ENCODE measurements at regions not wholly inside any gene's neighbourhood (a gene's known extent, or its start where the extent isn't known, plus 50 kb on each side); places are given as distances from the start of the nearest gene placed in this dataset.

- H3K9me3 ChIP-seq (ENCODE audit: severe bottlenecking) = no peaks in the 10 kb centered on the region
- no peak for DNase-seq
- no peak overlapping the region for H3K4me3 ChIP-seq (ENCODE audit: low read depth, low read length)
- H3K36me3 ChIP-seq = no peaks in the 10 kb centered on the region
- TF ChIP-seq CTCF (IDR thresholded peaks at IDR 0.05; ENCODE audit: low read depth, low read length) = no peak
- H3K27ac ChIP-seq = no peak overlapping the region
- peaks cover 3% of the 10 kb centered on the region for H3K27me3 ChIP-seq (ENCODE audit: insufficient read depth, low read depth, severe bottlenecking)
These were observed 653.8 kb downstream of the NPHP4 start for GRCh38 chr1:5338466-5338865.

- Histone ChIP-seq H3K4me3 (ENCODE audit: low read depth, low read length) (no peak overlapping the region), H3K27me3 (ENCODE audit: insufficient read depth, low read depth, severe bottlenecking) (peaks cover 5% of the 10 kb centered on the region), H3K36me3 (no peaks in the 10 kb centered on the region), H3K9me3 (ENCODE audit: severe bottlenecking) (no peaks in the 10 kb centered on the region), H3K27ac (no peak overlapping the region)
- DNase-seq = no peak
- TF ChIP-seq CTCF (IDR thresholded peaks at IDR 0.05; ENCODE audit: low read depth, low read length) = no peak
These were observed 658.9 kb downstream of the NPHP4 start for GRCh38 chr1:5333291-5333690.

DNA sequence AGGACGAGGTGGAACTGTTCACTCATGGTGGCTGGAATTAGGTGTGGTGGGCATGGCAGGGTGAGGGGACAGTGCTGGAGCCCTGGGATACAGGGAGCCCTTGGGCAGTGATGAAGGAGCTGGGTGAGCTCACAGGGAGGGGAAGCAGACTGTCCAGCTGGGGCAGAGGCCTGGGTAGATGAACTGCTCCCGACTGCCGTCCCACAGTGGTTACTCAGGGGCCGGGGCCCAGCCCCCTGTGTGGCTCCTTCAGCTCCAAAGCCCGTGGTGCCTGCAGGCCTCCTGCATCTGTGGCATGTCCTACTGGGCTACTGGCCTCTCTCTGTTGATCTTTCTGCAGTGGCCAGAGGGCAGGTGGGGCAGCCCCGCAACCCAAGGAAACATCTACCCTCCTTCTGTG, 661.1 kb downstream of the NPHP4 start:
- no peak for TF ChIP-seq CTCF (IDR thresholded peaks at IDR 0.05; ENCODE audit: low read depth, low read length)

DNA sequence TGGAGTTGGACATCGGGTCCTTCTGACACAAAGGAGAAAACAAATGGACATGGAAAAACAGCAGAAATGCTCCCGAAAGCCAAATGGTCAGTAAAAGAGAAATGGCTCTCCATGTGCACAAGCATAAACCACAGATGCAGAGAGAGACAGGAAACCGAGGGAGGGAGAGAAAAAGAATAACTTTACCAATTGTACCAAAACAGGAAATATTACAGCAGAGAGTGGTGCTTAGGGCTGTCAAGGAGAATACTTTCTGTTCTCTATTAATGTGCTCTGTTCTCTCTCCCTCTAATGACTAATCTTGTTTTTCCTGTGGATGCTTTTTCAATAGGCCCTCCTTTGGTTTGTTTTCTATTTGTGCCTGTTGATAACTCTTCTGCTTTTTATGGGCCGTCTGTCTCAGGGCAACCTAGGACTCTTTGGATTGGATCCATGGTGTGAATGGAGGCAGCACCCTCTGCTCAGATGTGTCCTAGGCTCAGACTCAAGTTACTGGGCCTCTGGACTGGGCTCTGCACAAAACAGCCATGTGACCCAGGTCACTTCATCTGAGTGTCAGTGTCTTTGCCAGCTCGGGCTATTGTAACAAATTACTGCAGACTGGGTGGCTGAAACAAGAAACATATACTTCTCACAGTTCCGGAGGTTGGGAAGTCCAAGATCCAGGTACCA, 663.0 kb downstream of the NPHP4 start:
- H3K36me3 ChIP-seq = no peaks in the 10 kb centered on the region
- DNase-seq = no peak
- H3K4me3 ChIP-seq (ENCODE audit: low read depth, low read length) = no peak overlapping the region
- H3K27ac ChIP-seq = no peak overlapping the region
- H3K27me3 ChIP-seq (ENCODE audit: insufficient read depth, low read depth, severe bottlenecking) = peaks cover 11% of the 10 kb centered on the region
- no peak for TF ChIP-seq CTCF (IDR thresholded peaks at IDR 0.05; ENCODE audit: low read depth, low read length)
- peaks cover 10% of the 10 kb centered on the region for H3K9me3 ChIP-seq (ENCODE audit: severe bottlenecking)

More for the DNA sequence above, 661.1 kb downstream of the NPHP4 start:
- Histone ChIP-seq H3K27me3 (ENCODE audit: insufficient read depth, low read depth, severe bottlenecking) (peaks cover 5% of the 10 kb centered on the region), H3K9me3 (ENCODE audit: severe bottlenecking) (peaks cover 10% of the 10 kb centered on the region), H3K4me3 (ENCODE audit: low read depth, low read length) (no peak overlapping the region), H3K36me3 (no peaks in the 10 kb centered on the region), H3K27ac (no peak overlapping the region)
- DNase-seq = no peak

- no peak for TF ChIP-seq CTCF (IDR thresholded peaks at IDR 0.05; ENCODE audit: low read depth, low read length)
- H3K27me3 ChIP-seq (ENCODE audit: insufficient read depth, low read depth, severe bottlenecking) = peaks cover 30% of the 10 kb centered on the region
- H3K4me3 ChIP-seq (ENCODE audit: low read depth, low read length) = no peak overlapping the region
- no peak overlapping the region for H3K27ac ChIP-seq
- H3K9me3 ChIP-seq (ENCODE audit: severe bottlenecking) = peaks cover 10% of the 10 kb centered on the region
- H3K36me3 ChIP-seq = no peaks in the 10 kb centered on the region
- no peak for DNase-seq
These were observed 667.3 kb downstream of the NPHP4 start for GRCh38 chr1:5324883-5325282.
